HL-60 (cell line): ENCODE measurements at regions not wholly inside any gene's neighbourhood (a gene's known extent, or its start where the extent isn't known, plus 50 kb on each side); places are given as distances from the start of the nearest gene placed in this dataset.

Source experiments
- CTCF ChIP-seq: IDR thresholded peaks from one replicate; pipeline ENCODE4 v1.5.1; 2011; ENCODE audit warnings: low read length, control low read depth, inconsistent platforms; ENCODE audit not compliant: insufficient read depth
- GABPA ChIP-seq: IDR thresholded peaks from 2 replicates; pipeline ENCODE4 v1.6.1; 2012; ENCODE audit warnings: low read depth
- POLR2AphosphoS5 ChIP-seq: IDR thresholded peaks from 2 replicates; pipeline ENCODE4 v1.6.1; 2012; ENCODE audit warnings: low read depth

DNA sequence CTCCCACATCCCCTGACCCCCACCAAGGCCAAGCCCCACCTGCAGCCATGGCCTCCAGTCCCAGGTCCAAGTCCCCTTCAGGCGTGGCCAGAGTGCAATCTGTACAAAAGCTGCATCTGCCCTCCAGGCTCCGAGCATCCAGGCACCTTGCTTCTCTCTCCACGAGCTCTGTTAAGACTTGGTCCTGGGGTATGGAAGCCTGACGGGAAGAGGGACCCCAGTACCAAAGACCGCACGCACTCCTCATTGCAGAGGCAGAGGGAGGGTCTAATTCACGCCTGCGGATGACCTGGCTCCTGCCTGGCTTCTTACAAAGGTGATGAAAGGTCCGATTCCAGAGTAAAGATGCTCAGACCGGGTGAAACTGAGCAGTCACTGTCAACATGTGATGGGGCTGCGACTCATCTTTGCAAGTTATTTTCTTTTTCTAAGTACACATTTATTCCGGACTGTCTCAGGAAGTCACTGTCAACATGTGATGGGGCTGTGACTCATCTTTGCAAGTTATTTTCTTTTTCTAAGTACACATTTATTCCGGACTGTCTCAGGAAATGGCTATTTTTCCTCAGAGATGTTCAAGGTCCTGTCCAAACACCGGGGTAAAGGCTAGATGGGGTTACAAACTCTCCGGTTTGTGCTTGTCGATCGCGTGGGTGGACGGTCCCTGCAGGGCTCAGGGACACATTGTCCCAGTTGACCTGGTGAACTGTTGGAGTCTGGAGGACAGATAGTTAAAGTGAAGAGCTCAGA, 252.0 kb upstream of the IRX4 start:
- TF ChIP-seq CTCF, result no peak
- TF ChIP-seq POLR2AphosphoS5, result no peak
- TF ChIP-seq GABPA, result no peak
